HG03457 (cell line): ENCODE measurements at regions not wholly inside any gene's neighbourhood (a gene's known extent, or its start where the extent isn't known, plus 50 kb on each side); places are given as distances from the start of the nearest gene placed in this dataset.

ENCODE experiments used
- ATAC-seq: cut with Tn5 transposase; IDR thresholded peaks from one replicate; pipeline ENCODE4 v1.9.1; 2021; ENCODE audit warnings: moderate number of reproducible peaks; ENCODE audit not compliant: unreplicated experiment

- no peak for ATAC-seq
These were observed 517.0 kb downstream of the SPRY1 start for GRCh38 chr4:123913598-123913997.

DNA sequence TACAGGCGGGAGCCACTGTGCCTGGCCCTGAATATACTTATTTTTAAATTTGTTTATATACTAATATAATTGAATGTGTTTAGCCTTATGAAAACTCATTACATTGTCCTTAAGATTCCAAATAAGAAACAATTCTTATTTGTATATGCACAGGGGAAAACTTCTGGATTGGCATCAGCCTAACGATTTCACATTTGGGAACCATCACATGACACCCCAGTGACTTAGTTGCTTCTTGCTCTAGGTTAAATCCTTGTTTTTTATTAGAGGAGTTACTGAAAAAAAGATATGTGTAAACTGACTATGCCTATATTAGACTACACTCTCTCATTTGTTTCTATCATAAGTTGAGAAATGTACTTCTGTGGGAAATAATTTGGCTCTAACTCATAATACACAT is 520.2 kb downstream of the SPRY1 start:
- no peak for ATAC-seq

DNA sequence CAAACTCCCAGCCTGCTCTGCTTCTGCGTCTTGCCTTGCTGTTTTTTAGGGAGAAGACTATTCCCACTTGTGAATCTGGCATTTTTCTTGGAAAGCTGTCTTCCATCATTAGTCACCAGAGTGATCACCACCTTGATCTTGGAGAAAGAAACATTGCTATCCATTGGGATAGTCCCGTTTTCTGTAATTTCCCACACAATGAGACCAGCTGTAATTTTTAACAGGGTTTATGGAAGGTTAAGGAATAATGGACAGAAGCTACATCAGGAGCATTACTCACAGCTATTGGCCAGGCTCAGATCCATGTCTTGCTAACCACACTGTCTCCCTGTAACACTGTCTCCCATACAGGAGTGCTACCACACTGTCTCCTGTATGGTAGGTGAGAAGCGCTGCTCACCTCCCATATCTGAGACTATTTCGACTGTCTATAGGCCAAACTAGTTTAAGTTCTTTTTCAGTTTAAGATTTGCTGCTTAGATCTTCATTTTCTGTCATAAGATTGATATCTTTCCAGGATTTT is 523.0 kb downstream of the SPRY1 start:
- ATAC-seq = no peak

- no peak for ATAC-seq
These were observed 524.7 kb downstream of the SPRY1 start for GRCh38 chr4:123921339-123921738.

- no peak for ATAC-seq
These were observed 526.3 kb downstream of the SPRY1 start for GRCh38 chr4:123922847-123923246.

DNA sequence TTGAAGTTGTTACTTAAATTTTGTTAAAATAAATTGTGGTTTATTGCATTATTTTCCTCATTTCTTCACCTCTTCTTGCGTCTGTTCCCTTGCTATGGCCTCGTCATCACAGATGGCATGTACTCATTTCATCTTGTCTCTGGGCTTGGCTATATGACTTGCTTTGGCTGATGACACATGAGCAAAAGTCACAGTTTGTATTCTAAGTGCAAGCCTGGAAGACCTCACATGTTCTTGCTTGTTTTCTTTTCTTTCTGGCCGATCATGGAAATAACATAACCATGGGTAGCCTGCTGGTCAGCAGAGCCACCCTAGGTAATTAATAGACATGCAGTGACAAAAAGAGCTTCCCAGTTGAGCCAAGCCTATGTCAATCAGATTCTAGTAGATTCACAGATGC is 527.9 kb downstream of the SPRY1 start:
- no peak for ATAC-seq

DNA sequence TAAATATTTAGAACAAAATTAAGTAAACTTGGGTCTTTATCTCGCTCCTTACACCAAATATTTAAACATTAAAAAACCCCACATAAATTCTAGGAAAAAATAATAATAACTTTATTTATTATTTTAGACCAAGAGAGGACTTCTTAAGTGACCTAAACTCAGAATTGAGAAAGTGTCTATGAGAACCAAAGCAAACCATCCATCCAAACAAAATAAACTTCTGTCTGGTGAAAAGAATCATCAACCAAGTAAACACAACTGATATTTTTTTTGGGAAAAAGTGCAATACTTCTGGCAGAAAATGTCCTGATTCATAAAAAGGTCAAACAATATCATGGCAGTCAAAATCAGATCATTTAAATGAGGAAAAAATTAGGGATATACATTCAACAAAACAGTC is 533.0 kb downstream of the SPRY1 start:
- no peak for ATAC-seq

DNA sequence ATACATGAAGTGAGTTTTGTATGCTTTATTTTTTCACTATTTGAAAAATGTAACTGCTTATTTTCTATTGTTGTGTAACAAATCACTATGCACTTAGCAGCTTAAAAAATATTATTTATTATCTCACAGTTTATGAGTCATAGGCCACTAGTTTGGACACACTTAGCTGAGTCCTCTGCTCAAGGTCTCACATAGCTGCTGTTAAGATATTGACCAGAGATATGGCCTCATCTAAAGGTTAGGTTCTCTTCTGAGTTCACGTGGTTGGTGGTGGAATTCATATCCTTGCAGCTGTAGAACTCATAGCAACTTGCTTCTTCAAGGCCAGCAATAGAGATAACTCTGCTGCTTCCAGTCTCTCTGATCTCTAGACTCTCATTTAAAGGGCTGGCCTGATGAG is 534.4 kb downstream of the SPRY1 start:
- ATAC-seq = no peak

DNA sequence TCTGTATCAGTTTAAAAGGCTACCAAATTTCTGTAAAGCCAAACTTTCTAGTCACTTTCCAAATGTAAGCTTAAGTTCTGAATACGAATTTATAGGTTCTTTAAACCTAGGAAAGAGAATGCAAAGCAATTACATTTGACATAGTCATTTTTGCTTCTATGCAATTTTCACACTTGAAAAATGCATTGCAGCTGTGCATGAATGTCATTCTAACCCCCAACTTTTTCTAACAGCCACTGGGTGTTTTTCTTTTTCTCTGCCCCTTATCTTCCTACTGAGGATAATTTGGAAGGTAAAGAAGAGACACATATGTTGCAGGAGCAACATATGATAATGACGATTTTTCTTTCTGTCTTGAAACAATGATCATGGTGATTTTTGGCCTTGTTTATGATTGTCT is 537.5 kb downstream of the SPRY1 start:
- no peak for ATAC-seq

DNA sequence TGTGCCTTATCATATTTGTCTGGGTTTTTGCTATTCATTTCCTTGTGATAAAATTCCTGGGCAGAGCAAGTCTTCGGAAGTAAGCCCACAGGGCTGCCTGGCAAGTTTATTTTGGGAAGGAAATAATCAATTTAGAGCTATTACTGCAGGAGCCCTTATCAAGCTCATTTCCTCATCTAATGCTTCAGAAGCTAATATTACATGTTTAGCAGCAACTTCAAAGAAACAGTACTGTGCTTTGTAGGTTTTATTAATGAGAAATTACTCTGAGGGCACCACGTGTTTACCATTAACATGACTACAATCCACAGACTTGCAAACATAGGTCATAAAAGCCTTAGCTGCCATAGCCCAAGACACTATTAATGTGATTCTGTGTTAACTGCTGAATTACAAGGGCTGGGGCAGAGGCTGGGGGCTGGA is 540.0 kb downstream of the SPRY1 start:
- no peak for ATAC-seq

DNA sequence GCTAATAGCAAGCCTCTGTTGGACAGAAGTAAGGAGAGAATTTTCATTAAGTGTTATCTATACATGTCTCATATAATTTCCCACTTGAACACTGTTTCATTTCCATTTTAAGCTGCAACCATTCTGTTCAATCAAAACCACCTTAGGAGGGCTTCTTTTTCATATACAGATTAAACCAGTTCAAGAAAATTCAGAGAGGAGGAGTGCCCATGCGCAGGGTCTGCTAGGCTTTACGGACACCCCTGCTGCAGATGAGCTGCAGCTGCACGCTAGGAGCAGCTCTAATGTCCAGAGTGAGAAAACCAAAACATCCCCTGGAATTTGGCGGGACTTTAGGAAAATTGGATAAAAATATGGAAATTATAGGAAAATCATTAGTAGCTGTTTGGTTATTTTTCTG is 541.0 kb downstream of the SPRY1 start:
- no peak for ATAC-seq

GRCh38 chr4:123939621-123940020 is 543.0 kb downstream of the SPRY1 start:
- ATAC-seq = no peak

- no peak for ATAC-seq
These were observed 544.0 kb downstream of the SPRY1 start for GRCh38 chr4:123940604-123941003.

DNA sequence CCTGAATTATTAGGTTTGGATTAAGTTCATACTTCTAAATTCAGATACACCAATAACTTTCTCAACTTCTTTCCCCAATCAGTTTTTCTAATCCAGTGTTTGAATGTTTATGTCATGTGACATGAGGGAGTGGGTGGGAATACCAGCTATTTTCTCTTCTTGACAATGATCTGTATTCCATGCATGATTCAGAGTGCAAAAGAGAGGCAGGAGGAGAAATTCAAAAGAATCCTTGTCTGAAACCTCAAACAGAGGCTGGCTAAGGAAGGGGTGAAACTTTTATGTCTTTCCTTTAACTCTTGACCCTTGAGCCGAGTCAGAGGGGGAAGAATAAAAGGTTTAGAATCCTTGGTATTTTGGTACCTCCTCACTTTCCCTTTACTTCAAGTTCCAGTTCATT is 544.7 kb downstream of the SPRY1 start:
- no peak for ATAC-seq

- no peak for ATAC-seq
These were observed 547.4 kb downstream of the SPRY1 start for GRCh38 chr4:123943976-123944375.

- no peak for ATAC-seq
These were observed 548.7 kb downstream of the SPRY1 start for GRCh38 chr4:123945301-123945700.

DNA sequence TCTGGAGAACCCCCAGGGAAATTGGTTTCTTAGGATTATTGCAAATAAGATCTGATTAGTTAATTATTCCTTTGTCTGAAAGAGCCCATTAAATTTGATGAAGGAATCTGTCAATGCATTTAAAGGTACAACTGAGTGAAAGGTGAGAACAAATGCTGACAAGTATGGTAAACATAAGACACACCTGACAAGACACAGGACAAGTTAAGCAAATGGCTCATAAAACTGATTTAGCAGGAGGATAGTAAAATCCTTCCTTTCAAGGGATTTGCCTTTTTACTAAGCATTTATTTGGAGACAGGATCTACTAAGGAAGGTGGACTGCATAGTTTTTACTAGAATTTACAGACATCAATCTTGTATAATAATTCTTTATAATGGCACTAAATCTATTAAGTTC is 553.9 kb downstream of the SPRY1 start:
- no peak for ATAC-seq

DNA sequence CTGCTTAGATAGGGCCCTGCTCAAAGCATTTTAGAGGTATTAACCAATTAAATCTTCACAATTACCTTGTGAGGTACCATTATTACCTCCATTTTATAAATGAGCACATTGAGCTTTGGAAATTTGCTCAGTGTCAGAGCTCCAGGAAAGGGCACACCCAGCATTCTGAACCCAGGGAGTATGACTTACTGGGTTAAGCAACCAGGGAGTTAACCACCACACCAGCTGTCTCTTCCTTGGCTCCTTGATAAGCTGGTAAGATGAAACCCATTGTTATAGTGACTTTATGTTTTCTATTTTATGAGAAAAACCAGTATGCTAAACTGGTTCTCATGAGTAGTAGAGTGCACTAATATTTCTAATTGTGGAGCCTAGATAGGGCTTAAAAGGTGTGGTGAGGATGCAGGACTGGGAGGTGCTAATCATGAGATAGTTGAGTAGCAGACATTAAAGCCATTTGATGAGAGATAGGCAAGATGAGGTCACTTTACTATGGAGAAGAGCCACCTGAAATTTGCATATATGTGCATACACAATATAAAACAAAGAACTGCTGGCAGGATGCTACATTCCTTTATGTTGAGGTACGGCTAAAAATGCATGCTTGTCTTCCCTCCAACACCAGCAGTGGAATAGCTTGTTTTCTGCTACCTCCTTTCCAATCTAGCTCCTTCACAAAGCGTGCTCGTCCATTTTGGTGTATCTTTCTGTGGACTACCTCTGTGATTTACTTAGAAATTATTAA is 556.1 kb downstream of the SPRY1 start:
- ATAC-seq = no peak

- no peak for ATAC-seq
These were observed 557.0 kb downstream of the SPRY1 start for GRCh38 chr4:123953566-123953965.

GRCh38 chr4:123954220-123954619 is 557.6 kb downstream of the SPRY1 start:
- no peak for ATAC-seq

DNA sequence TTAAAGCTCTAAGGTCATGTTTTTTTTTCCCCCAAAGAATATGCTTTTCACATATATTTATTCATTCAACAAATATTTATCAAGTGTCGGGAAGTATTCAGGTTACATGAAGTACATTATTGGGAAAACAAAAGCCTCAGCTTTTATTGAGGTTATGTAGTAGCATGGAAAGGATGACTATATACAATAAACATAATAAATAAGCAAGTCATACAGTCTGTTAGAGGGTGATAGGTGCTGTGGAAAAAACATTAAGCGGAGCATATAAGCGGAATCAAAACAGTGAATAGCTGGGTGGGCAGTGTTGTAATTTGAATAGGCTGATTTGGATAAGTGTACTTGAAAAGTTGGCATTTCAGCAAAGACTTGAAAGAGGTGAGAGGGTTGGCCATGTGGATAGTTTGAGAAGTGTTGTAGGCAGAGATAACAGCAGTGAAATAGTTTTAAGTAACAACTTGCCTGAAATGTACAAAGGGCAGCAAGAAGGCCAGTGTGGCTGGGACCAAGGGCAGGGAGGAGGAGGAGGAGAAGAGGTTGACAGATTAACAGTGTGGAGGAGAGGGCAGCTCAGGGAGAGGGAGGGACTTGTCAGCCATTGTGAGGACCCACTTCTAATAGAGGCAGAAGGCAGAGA is 558.7 kb downstream of the SPRY1 start:
- ATAC-seq = no peak

DNA sequence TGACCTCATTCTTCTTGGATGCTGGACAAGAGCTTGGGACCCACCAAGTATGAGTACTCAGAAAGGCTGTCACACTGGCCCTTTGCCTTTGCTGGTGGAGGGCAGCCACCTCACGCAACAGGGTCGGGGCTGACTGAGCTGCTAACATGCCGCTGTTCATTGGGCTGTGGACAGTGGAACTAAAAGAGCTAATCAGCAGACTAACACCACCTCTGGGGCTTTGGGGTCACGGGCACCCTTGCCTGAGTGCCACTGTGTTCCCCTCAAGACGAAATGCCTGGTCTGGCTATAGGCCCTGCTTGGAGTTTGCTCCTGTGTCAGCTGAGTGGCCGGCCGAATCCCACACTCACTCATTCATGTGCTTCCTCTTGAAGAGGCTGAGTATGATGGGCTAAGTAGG is 559.6 kb downstream of the SPRY1 start:
- ATAC-seq = no peak
